Endothelial cell of umbilical vein (primary cell): ENCODE measurements at regions not wholly inside any gene's neighbourhood (a gene's known extent, or its start where the extent isn't known, plus 50 kb on each side); places are given as distances from the start of the nearest gene placed in this dataset.

Experiments used
- BruUV-seq: library from RNA; stranded (reverse); fragments of 400-500 nt; replicated peaks from 2 replicates; lab custom pipeline; 2021; lab: Mats Ljungman, UMichigan
- CTCF ChIA-PET: fragments of 300-600, 350-600 bp; sonication (Branson Sonifier 250); formaldehyde crosslinking; loops from one replicate; lab custom pipeline; 2021; ENCODE audit warnings: antibody characterized with exemption, inconsistent platforms; lab: Charles Lee
- POLR2A ChIA-PET: fragments of 300-600, 350-600 bp; sonication (Branson Sonifier 250); formaldehyde crosslinking; loops from one replicate; lab custom pipeline; 2021; ENCODE audit warnings: antibody characterized with exemption, inconsistent platforms; lab: Charles Lee
- DNase-seq: peaks from one replicate; pipeline ENCODE4 v3.0.0-alpha.2; 2011; ENCODE audit warnings: low read depth, low spot score
- FAIRE-seq: peaks from 2 replicates; lab custom pipeline; 2011; peaks lifted over from hg19 to GRCh38; lab: Jason Lieb, UNC
- H2AFZ ChIP-seq: 2 replicates; pipeline ENCODE4 v1.6.0; 2012; ENCODE audit warnings: low read depth, low read length, control low read depth, inconsistent platforms
- H3K27ac ChIP-seq: 2 replicates; pipeline ENCODE4 v1.5.1; 2011; ENCODE audit warnings: low read depth, mild to moderate bottlenecking, control low read depth, low read length, moderate library complexity; ENCODE audit not compliant: insufficient read depth
- H3K27me3 ChIP-seq, 2 experiments: 2 replicates each; pipeline versions ENCODE4 v1.6.0 to v1.6.1; 2011; ENCODE audit warnings: low read length in 2 of 2, mixed read lengths in 1 of 2; ENCODE audit not compliant: control insufficient read depth in 2 of 2, insufficient read depth in 2 of 2
- H3K36me3 ChIP-seq, 2 experiments: 2 replicates in 1 of 2; 3 replicates in 1 of 2; pipeline ENCODE4 v1.5.1; 2011; ENCODE audit warnings: low read length in 2 of 2, mild to moderate bottlenecking in 1 of 2, moderate library complexity in 1 of 2; ENCODE audit not compliant: control insufficient read depth in 2 of 2, insufficient read depth in 2 of 2; ENCODE audit errors: extremely low read depth in 1 of 2
- H3K4me1 ChIP-seq: 3 replicates; pipeline ENCODE4 v1.5.1; 2011; ENCODE audit warnings: mild to moderate bottlenecking, low read length; ENCODE audit not compliant: control insufficient read depth, insufficient read depth; ENCODE audit errors: extremely low read depth
- H3K4me2 ChIP-seq: 2 replicates; pipeline ENCODE4 v1.6.1; 2011; ENCODE audit warnings: low read length, control low read depth, mixed read lengths; ENCODE audit not compliant: insufficient read depth
- H3K4me3 ChIP-seq, 3 experiments: fragments of 200-600 bp in 1 of 3; sonication (generic), shearing (Covaris generic) in 1 of 3; replicated peaks in 1 of 3; 2 replicates each; pipeline ENCODE4 v1.5.1; 2011 to 2016; ENCODE audit warnings: control low read depth in 3 of 3, low read length in 3 of 3, mild to moderate bottlenecking in 2 of 3, inconsistent platforms in 1 of 3, low read depth in 1 of 3, moderate library complexity in 1 of 3; ENCODE audit not compliant: insufficient read depth in 1 of 3
- H3K79me2 ChIP-seq: 2 replicates; pipeline ENCODE4 v1.6.0; 2012; ENCODE audit warnings: low read length, inconsistent platforms; ENCODE audit not compliant: control insufficient read depth, insufficient read depth
- H3K9ac ChIP-seq: replicated peaks from 2 replicates; pipeline ENCODE3; 2011; ENCODE audit warnings: low read length, control low read depth; ENCODE audit not compliant: insufficient read depth; ENCODE audit errors: extremely low read depth
- H3K9me1 ChIP-seq: replicated peaks from 3 replicates; pipeline ENCODE4 v1.6.0; 2011; ENCODE audit warnings: mild to moderate bottlenecking, low read length; ENCODE audit not compliant: control insufficient read depth, insufficient read depth; ENCODE audit errors: extremely low read depth
- H3K9me3 ChIP-seq: replicated peaks from 2 replicates; pipeline ENCODE4 v1.5.1; 2012; ENCODE audit warnings: low read length, inconsistent platforms; ENCODE audit not compliant: control insufficient read depth, insufficient read depth
- H4K20me1 ChIP-seq: replicated peaks from 2 replicates; pipeline ENCODE3; 2011; ENCODE audit warnings: mild to moderate bottlenecking, low read length; ENCODE audit not compliant: control insufficient read depth, insufficient read depth; ENCODE audit errors: extremely low read depth
- CTCF ChIP-seq, 2 donors: IDR thresholded peaks; 1 replicate in 1 of 2; 2 replicates in 1 of 2; pipeline ENCODE4 v1.5.1; 2011; ENCODE audit warnings: low read length in 2 of 2, mild to moderate bottlenecking in 2 of 2, moderate library complexity in 2 of 2, control low read depth in 1 of 2, inconsistent platforms in 1 of 2, low read depth in 1 of 2; ENCODE audit not compliant: insufficient read depth in 1 of 2; ENCODE audit errors: extremely low read depth in 1 of 2
- EZH2 ChIP-seq: IDR thresholded peaks from 2 replicates; pipeline ENCODE4 v1.6.1; 2012; ENCODE audit warnings: borderline replicate concordance, low read depth, mild to moderate bottlenecking, moderate library complexity, low read length, inconsistent platforms; ENCODE audit not compliant: severe bottlenecking
- FOS ChIP-seq: IDR thresholded peaks from 2 replicates; pipeline ENCODE4 v1.6.1; 2011; ENCODE audit warnings: mild to moderate bottlenecking, low read length, moderate library complexity, borderline replicate concordance; ENCODE audit not compliant: insufficient read depth
- GATA2 ChIP-seq: IDR thresholded peaks from 2 replicates; pipeline ENCODE4 v1.7.0; 2011; ENCODE audit warnings: low read depth, mild to moderate bottlenecking, moderate library complexity, mixed read lengths, low read length; ENCODE audit not compliant: insufficient read length, insufficient read depth
- JUN ChIP-seq: IDR thresholded peaks from 2 replicates; pipeline ENCODE4 v1.6.1; 2011; ENCODE audit warnings: borderline replicate concordance, low read depth; ENCODE audit not compliant: insufficient read length, insufficient read depth
- MAX ChIP-seq: IDR thresholded peaks from 2 replicates; pipeline ENCODE4 v1.6.1; 2011; ENCODE audit not compliant: insufficient read depth, insufficient read length
- MYC ChIP-seq: IDR thresholded peaks from one replicate; pipeline ENCODE4 v1.6.1; 2011; ENCODE audit warnings: mild to moderate bottlenecking, low read depth, low read length
- POLR2A ChIP-seq: IDR thresholded peaks from 2 replicates; pipeline ENCODE4 v1.6.1; 2012; ENCODE audit warnings: low read depth, mild to moderate bottlenecking, control low read depth, low read length
- POLR2AphosphoS5 ChIP-seq: IDR thresholded peaks from 2 replicates; pipeline ENCODE4 v1.6.1; 2012; ENCODE audit warnings: low read depth, mild to moderate bottlenecking, control low read depth, low read length, moderate library complexity; ENCODE audit not compliant: insufficient read depth
- dilution Hi-C: fragments of 300-500 bp; cut with MboI; formaldehyde crosslinking; loops from one replicate; pipeline ENCODE4 v1.15.0; 2019; ENCODE audit warnings: low sequenced_read_pairs; ENCODE audit not compliant: extremely low pct_ligation_motif_present
- intact Hi-C: fragments of 100-400 bp; cut with micrococcal nuclease; formaldehyde crosslinking; loops from one replicate; pipeline ENCODE4 v1.10.0; 2022

GRCh38 chr1:87833166-87833565 is 504.5 kb downstream of the LMO4 start:
- Histone ChIP-seq H3K27me3 (no peaks in the 10 kb centered on the region), H3K27ac (no peak overlapping the region), H4K20me1 (no peaks in the 10 kb centered on the region), H3K9ac (no peak overlapping the region), H2AFZ (no peak overlapping the region), H3K36me3 (no peaks in the 10 kb centered on the region), H3K4me2 (no peak overlapping the region), H3K79me2 (no peaks in the 10 kb centered on the region), H3K9me1 (no peaks in the 10 kb centered on the region), H3K4me3 (no peak overlapping the region), H3K9me3 (no peaks in the 10 kb centered on the region), H3K4me1 (no peaks in the 10 kb centered on the region)
- ChIA-PET POLR2A (no interaction called here), CTCF (interaction anchor here (1.2 kb wide), 1 partner anchor 10 kb away, joined by 3 read pairs; no protein-coding TSS in a partner anchor)
- DNase-seq (no peak), FAIRE-seq (no peak)
- TF ChIP-seq MAX (no peak), GATA2 (no peak), MYC (no peak), POLR2AphosphoS5 (no peak), JUN (no peak), CTCF (IDR thresholded peaks at IDR 0.05; ENCODE audit: extremely low read depth in 1 of 2, insufficient read depth in 1 of 2, low read depth in 1 of 2, low read length in 2 of 2) (no peak), EZH2 (no peak), FOS (no peak), POLR2A (no peak)
- dilution Hi-C loops (no loop called here), intact Hi-C loops (no loop called here)
- BruUV-seq: no TSS peak
